ENCODE measurements at regions not wholly inside any gene's neighbourhood (a gene's known extent, or its start where the extent isn't known, plus 50 kb on each side); places are given as distances from the start of the nearest gene placed in this dataset.
A peak's percentile ranks its signal among the peaks of the same experiment; 100 is the strongest.

- no peak overlapping the region for H3K4me3 ChIP-seq (replicated peaks in 1 of 2; ENCODE audit: low read depth in 2 of 2, low read length in 2 of 2)
- peak in 1 of 2 donors; percentile 47 for DNase-seq (ENCODE audit: low read depth in 2 of 2)
- no peak for TF ChIP-seq CTCF (IDR thresholded peaks at IDR 0.05; ENCODE audit: low read depth, low read length)
These were observed 1941.9 kb upstream of the PIK3C3 start for GRCh38 chr18:40013001-40013609.

GRCh38 chr18:40011201-40011600, 1943.8 kb upstream of the PIK3C3 start:
- no peak overlapping the region for H3K4me3 ChIP-seq (replicated peaks in 1 of 2; ENCODE audit: low read depth in 2 of 2, low read length in 2 of 2)
- TF ChIP-seq CTCF (IDR thresholded peaks at IDR 0.05; ENCODE audit: low read depth, low read length): no peak
- DNase-seq (ENCODE audit: low read depth in 2 of 2): no peak

DNA sequence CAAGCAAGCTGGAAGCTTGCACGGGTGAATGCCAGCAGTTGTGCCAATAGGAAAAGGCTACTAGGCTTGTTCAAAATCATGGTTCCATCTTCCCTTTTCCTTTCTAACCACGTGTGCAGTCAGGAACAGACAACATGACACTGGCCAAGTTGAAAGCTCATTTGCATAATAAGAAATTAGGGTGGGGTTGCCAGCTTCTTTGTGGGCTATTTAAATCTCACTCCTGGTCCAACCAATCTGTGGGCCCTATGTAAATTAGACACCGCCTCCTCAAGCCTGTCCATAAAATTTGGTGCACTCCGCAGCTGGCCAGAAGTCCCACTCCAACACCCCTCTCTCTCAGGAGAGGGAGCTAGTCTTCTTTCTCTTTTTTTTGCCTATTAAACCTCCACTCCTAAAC, 1948.4 kb upstream of the PIK3C3 start:
- no peak for TF ChIP-seq CTCF (IDR thresholded peaks at IDR 0.05; ENCODE audit: low read depth, low read length)
- no peak overlapping the region for H3K4me3 ChIP-seq (replicated peaks in 1 of 2; ENCODE audit: low read depth in 2 of 2, low read length in 2 of 2)
- no peak for DNase-seq (ENCODE audit: low read depth in 2 of 2)

- H3K4me3 ChIP-seq (replicated peaks in 1 of 2; ENCODE audit: low read depth in 2 of 2, low read length in 2 of 2): no peak overlapping the region
These were observed 1950.8 kb upstream of the PIK3C3 start for GRCh38 chr18:40004246-40004645.

DNA sequence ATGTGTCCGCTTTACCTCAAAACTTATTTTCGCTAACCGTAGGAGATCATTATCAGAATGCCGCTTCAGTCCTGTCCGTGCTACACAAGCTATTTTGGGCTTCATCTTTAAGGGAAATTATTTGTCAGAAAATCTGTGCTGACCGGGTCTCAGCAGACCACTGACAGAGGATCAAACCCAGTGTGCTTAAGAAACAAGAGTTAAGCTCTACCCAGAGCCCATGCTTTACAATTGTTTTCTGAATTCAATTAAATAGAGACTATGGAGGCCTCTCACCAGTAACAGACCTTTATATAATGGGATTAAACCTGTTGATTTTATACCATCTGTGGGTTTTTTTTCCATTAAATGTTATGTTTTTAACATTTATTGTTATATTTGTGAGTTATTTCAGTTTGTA, 1956.7 kb upstream of the PIK3C3 start:
- no peak for DNase-seq (ENCODE audit: low read depth in 2 of 2)
- TF ChIP-seq CTCF (IDR thresholded peaks at IDR 0.05; ENCODE audit: low read depth, low read length): no peak
- no peak overlapping the region for H3K4me3 ChIP-seq (replicated peaks in 1 of 2; ENCODE audit: low read depth in 2 of 2, low read length in 2 of 2)

More at GRCh38 chr18:40004246-40004645, 1950.8 kb upstream of the PIK3C3 start:
- no peak for DNase-seq (ENCODE audit: low read depth in 2 of 2)
- TF ChIP-seq CTCF (IDR thresholded peaks at IDR 0.05; ENCODE audit: low read depth, low read length): no peak

DNA sequence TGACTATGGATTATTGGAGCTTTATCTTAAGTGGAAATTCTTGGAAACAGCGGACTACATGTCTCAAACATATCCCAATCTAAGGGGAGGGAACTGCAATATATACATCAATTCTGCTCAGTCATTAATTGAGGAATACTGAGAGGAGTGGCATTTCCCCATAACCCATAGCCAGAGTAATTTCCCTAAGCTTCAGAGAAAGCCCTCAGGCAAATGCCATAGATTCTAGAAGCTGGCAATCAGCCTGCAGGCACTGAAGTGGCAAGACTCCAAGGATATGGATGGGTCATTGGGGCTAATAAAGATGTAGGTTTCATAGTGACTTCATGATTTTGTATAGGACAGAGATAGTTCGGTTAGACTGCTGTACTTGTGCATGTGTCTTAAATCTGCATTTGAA, 1960.5 kb upstream of the PIK3C3 start:
- TF ChIP-seq CTCF (IDR thresholded peaks at IDR 0.05; ENCODE audit: low read depth, low read length): no peak
- no peak overlapping the region for H3K4me3 ChIP-seq (replicated peaks in 1 of 2; ENCODE audit: low read depth in 2 of 2, low read length in 2 of 2)
- DNase-seq (ENCODE audit: low read depth in 2 of 2): no peak

GRCh38 chr18:39991696-39992265, 1963.3 kb upstream of the PIK3C3 start:
- no peak for TF ChIP-seq CTCF (IDR thresholded peaks at IDR 0.05; ENCODE audit: low read depth, low read length)
- H3K4me3 ChIP-seq (replicated peaks in 1 of 2; ENCODE audit: low read depth in 2 of 2, low read length in 2 of 2): no peak overlapping the region
- DNase-seq (ENCODE audit: low read depth in 2 of 2): no peak
